ENCODE measurements at regions not wholly inside any gene's neighbourhood (a gene's known extent, or its start where the extent isn't known, plus 50 kb on each side); places are given as distances from the start of the nearest gene placed in this dataset.
A peak's percentile ranks its signal among the peaks of the same experiment; 100 is the strongest.
"Not testable (repeated sequence)": the region's sequence is repeated elsewhere in the genome, so short reads cannot be mapped to it uniquely, and the experiment has no call there.

- DNase-seq = no peak
Observed at GRCh38 chr14:76701981-76702380, 59.3 kb upstream of the VASH1 start.

- DNase-seq = no peak
Observed at GRCh38 chr14:76705214-76705613, 56.1 kb upstream of the VASH1 start.

GRCh38 chr14:76706207-76706606, 55.1 kb upstream of the VASH1 start:
- not testable (repeated sequence) for DNase-seq

GRCh38 chr14:76706811-76707210, 54.5 kb upstream of the VASH1 start:
- DNase-seq = no peak

- DNase-seq = no peak
Observed at GRCh38 chr14:76708028-76708427, 53.2 kb upstream of the VASH1 start.

- no peak for DNase-seq
Observed at GRCh38 chr14:76708771-76709170, 52.5 kb upstream of the VASH1 start.

GRCh38 chr14:76710056-76711010, 50.9 kb upstream of the VASH1 start:
- peak; percentile 33 to 84 for DNase-seq
